ENCODE measurements at regions not wholly inside any gene's neighbourhood (a gene's known extent, or its start where the extent isn't known, plus 50 kb on each side); places are given as distances from the start of the nearest gene placed in this dataset.
"Not testable (repeated sequence)": the region's sequence is repeated elsewhere in the genome, so short reads cannot be mapped to it uniquely, and the experiment has no call there.

DNA sequence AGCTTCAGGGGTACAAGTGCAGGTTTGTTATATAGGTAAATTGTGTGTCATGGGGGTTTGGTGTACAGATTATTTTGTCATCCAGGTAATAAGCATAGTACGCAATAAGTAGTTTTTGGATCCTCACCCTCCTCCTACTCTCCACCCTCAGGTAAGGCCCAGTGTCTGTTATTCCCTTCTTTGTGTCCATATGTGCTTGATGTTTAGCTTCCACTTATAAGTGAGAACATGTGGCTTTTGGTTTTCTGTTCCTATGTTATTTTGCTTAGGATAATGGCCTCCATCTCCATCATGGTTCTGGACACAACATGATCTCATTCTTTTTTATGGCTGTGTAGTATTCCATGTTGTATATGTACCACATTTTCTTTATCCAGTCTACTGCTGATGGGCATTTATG, 298.4 kb downstream of the LIG4 start:
- not testable (repeated sequence) for DNase-seq (ENCODE audit: low read depth)

DNA sequence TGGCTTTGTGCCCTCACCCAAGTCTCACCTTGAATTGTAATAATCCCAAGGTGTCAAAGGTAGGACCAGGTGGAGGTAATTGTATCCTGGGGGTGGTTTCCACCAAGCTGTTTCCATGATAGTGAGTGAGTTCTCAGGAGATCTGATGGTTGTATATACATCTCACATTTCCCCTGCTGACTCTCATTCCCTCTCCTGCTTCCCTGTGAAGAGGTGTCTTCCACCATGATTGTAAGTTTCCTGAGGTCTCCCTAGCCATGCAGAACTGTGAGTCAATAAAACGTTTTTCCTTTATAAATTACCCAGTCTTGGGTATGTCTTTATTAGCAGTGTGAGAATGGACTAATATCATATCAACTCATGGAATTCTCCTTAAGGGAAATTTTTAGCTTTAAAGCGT, 302.6 kb downstream of the LIG4 start:
- no peak for DNase-seq (ENCODE audit: low read depth)

DNA sequence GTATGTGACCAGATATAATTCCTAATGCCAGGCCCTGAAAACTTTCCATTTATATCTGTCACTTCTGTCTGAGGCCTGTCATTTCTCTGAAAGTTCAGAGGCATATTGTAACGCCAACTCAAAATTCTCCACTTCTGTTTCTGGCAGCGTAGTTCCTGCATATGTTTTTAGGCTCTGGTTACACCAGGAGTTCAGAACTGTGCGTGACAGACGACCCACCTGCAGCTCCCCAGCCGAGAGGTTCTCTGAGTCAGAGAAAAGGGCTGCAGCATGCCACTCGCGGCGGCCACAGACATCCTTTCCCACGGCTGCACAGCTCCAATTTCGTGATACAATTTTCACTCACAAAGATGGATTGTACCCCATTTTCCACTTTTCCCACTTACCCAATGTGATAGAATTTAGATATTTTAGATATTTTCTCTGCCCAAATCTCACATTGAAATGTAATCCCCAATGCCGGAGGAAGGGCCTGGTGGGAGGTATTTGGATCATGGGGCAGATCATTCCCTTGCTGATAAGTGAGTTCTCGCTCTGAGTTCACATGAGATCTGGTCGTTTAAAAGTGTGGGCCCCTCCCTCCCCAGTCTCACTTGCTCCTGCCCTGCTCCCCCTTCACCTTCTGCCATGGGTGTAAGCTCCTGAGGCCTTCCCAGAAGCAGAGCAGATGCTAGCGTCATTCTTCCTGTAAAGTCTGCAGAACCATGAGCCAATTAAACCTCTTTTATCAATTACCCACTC, 308.1 kb downstream of the LIG4 start:
- no peak for DNase-seq (ENCODE audit: low read depth)

DNA sequence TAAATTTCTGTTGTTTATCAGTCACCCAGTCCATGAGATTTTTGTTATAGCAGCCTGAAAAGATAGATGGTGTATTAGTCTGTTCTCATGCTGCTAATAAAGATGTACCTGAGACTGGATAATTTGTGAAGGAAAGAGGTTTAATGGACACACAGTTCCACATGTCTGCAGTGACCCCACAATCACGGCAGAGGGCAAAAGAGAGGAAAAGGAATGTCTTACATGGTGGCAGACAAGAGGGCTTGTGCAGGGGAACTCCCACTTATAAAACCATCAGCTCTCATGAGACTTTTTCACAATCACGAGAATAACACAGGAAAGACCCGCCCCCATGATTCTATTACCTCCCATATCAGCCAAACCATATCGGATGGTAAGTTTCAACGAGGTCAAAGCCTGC, 309.2 kb downstream of the LIG4 start:
- DNase-seq (ENCODE audit: low read depth): no peak

DNA sequence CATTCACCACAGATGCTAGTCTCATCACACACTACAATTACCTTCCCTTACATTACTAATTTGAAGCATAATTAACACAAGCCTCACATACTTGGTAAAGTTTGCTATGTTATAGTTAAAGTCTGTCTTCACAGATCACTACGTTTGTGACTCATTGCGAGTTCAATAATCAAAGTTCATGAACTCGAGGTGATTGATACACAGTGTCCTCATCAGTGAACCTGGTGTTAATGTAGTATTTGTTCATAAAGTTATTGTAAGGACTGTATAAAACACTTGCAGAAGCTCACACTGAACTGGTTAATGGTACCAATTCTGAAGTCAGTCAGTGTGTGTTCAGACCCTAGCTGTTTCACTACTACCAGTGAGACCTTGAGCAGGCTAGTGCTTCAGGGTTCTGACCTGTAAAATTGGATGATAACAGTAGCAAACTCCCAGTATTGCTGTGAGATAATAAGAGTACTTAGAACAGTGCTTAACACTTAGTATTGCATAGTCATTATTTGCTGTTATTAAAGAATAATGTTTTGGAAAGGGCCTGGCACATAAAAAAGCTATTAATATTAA, 313.3 kb downstream of the LIG4 start:
- DNase-seq (ENCODE audit: low read depth): no peak

DNA sequence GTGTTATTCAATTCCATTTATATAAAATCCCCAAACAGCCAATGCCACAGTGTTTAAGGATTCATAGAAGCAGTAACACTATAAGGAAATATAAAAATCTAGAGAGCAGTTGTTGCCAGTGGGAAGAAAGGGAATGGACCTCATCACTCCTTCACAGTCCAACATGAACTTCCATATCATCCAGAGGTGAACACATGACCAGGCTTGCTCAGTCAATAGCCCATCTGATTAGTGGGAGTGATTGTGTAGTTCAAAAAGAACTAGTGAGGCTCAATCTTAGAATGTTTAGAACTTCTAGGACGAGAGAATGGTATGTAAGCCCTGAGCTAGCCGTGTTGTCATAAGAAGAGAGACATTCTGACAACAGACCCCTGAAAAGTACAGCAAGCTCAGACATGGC, 314.1 kb downstream of the LIG4 start:
- no peak for DNase-seq (ENCODE audit: low read depth)

DNA sequence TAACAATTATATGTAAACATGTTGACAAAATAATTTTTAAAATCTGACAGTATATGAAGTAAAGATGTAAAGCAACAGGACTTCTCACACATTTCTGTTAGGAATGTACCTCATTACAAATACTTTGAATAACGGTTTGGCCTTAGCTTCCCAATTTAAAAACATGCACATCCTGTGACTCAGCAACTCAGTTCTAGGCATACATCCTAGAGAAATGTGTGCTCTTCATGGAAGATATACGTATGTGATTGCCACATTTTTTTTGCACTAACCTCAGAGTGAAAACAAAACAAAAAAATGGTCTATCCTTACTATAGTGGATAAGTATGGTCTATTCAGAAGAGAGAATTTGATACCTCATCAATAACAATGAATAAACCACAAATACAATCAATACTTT, 314.6 kb downstream of the LIG4 start:
- DNase-seq (ENCODE audit: low read depth): no peak

DNA sequence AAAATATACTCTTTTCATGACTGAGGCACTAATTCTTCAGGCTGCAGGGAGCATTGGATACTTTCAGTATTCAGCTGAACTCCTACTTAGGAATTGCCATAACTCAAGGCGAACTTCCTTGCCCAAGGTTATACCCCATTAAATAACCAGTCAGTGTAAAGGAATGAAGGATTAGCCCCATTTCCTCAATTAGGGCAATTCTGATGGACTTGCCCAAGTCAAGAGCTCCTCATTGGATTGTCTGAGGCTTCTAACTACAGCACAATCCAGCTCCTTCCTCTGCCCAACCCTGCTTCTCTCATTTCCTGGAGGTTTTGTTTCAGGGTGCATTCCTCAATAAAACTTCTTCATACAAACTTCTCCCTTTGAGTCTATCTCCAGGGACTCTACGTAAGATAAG, 329.2 kb downstream of the LIG4 start:
- DNase-seq (ENCODE audit: low read depth): no peak

DNA sequence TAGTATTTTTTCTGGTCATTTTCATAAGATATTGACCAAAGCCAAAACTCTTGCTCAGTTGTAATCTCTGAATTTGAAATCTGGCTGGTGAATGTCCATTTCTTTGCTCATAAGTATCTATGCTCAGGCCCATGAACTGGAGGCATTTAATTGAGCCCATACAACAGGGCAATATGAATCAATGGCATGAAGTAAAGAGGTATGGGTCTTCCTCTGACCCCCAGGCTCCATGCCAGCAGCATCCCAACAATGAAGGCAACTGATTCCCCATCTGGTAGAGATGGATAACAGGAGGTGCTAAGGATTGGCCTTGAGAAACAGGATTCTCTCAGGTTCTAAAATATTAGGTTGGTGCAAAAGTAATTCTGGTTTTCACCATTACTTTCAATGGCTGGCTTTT, 330.8 kb downstream of the LIG4 start:
- no peak for DNase-seq (ENCODE audit: low read depth)

DNA sequence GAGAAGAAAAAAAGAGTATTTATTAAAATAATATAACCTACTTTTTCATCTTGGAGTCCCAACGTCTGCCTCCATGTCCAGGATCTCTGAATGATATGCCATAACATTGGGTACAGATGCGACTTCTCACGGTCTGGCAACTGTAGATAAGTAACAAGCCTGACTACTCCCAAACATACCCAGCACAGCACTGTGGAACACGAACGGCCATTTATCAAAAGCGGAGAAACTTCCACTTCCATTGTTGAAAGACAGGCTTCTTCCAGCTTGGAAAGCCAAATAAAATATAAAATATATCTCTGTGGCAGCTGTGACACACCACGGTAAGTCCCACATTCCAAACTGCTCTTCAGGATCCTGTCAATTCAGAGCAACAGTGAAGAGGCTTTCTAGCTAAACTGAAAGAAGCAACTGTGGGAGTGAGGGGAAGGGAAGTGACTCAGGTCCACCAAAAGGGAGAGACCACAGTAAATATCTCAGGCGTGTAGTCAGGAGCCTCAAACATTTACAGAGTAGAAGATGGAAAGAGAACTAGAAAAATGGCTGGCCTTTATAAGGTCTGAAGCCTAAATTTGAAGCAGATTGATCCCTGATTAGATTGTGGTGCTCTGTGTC, 331.7 kb downstream of the LIG4 start:
- DNase-seq (ENCODE audit: low read depth): no peak

DNA sequence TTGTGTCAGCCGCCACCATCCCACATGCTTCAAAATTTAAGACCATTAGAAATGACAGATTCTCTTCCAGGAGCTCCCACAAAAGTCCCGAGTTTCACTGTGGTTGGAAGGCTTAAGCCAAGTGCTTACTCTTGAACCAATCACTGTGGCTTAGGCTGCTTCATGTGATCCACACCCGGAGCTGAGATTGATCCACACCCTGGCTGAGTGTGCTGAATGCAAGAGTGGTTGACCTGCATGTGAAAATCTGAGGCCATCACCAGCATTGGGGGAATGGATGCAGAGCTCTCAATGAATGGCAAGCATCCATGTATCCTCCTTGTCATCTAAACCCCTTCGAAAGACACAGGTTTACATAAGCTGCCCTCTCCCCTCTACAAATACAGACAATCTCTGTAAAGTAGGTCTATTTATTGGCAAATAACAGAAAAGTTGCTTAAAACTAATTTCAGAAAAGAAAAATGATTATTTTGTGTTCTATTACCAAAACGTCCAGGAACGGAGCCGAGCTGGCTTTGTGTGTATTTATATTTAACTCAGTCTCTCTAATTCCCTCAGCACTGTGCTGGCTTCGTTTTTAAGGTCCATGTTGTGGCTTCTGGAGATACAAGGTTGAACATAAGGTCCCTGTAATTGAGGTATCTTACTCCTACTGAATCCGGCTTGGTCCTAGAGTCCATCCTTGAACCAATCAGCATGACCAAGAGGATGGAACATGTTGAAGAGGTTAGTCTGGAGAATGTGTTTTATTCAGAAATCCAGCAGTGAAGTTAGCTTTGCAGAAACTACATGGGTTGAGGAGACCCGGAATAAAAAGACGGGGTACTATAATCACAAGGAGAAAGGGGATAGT, 332.4 kb downstream of the LIG4 start:
- DNase-seq (ENCODE audit: low read depth): no peak

DNA sequence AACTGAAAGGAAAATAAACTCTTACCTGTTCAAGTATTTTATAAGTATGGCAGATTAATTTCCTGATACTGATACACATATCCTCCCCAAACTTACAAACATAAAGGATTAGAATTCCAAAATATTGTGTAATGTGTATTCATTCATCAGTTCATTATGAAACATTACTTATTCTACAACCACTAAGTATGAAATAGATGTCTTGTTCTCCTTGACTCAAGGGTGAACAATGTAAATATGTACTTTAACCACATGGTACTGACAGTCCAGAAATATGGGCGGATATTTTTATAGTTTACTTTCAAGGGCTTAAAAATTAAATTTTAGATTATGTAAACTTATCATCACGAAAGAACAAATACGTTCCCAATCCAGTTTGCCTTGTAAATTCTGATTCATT, 334.0 kb downstream of the LIG4 start:
- no peak for DNase-seq (ENCODE audit: low read depth)

DNA sequence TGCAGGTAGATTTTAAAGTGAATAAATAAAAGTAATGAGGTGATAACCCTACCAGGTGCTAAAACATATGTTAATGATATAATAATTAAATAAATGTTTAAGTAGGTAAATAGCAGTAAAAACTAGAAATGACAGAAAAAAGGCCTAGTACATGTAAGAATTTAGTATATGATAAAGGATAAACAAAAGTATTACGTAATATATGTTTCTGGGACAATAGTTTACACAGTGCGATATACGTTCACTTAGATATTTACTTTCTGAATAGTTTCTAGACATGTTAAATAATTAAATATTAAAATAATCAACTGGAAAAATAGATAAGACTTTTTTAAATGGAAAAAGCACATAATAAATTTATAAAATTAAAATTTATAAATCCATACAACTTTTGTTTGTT, 340.9 kb downstream of the LIG4 start:
- no peak for DNase-seq (ENCODE audit: low read depth)

DNA sequence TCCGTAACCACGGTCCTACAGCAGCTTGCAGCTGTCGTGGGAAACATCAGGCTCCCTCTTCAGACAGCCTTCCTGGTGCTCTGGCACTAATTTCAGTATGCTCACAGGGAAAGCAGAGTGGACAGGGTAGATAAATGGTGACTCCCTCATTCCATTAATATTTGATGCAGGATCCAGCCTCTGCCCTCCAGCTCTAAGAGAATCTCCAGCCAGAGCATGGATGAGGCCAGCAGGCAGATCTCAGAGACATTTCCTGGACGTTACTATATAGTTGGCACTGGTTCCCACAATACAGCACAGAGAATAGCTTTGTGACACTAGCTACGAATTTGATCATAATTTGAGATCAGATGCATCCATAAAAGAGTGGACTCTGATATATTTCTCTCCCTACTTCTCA, 341.4 kb downstream of the LIG4 start:
- no peak for DNase-seq (ENCODE audit: low read depth)

DNA sequence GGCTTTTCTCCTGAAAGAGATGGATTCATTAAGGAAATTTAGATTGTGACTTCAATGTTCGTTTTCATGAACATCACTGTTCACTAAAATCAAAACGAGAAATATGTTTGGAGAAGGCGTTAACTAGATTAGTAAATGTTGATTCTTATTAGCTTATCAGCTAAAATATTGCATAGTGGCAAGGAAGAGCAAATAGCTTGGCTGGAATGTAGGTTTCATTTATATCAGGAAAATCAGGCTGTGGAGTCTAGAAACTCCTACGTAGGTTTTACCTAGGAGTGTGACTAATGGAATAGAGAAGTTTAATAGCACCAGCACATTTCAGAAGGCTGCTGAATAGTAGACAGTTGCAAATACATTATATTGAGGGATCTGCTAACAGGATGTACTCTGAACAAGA, 344.9 kb downstream of the LIG4 start:
- no peak for DNase-seq (ENCODE audit: low read depth)

DNA sequence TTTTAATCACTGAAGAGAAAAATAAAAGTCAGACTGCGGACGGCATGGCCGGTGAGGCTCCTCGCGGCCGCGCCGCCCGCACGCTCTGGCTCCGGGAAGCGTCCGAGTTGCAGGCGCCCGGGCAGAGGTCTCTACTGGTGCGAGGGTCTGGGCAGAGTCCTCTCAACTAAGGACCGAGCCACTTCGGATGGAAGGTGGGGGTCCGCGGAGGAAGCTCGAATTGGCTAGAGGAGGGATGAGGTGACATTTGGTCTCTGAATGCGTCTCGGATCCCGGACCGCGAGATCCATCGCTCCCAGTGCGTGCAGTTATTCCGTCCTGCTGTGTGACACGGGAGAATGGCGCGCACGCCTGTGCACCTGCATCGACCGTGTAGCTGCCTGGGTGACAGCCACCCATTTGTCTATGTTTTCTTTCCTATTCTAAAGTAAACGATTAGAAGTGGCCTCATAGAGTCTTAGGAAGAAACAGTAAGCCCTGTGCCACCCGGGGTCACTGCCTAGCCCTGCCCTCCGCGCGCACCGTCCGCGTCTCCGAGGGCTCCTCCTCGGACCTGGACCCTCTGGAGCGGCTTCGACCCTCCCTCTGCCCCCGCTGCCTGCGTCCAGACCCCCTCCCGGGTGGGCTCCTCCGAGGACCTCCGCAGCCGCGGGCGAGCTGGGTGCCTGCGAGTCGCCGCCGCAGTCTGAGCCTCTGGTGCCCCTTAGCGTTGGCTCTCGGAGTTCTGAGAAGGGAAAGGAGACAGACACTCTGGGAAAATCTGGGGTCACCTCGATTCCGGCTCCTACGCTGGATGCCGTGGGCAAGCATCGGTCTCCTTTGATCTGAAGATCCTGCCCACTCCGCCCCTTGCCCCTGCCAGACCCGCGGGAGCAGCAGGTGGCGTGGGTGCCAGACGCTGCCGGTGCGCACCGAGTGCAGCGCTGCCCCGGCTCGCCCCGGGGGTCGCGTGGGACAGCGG, 347.4 kb downstream of the LIG4 start:
- DNase-seq (ENCODE audit: low read depth): no peak

DNA sequence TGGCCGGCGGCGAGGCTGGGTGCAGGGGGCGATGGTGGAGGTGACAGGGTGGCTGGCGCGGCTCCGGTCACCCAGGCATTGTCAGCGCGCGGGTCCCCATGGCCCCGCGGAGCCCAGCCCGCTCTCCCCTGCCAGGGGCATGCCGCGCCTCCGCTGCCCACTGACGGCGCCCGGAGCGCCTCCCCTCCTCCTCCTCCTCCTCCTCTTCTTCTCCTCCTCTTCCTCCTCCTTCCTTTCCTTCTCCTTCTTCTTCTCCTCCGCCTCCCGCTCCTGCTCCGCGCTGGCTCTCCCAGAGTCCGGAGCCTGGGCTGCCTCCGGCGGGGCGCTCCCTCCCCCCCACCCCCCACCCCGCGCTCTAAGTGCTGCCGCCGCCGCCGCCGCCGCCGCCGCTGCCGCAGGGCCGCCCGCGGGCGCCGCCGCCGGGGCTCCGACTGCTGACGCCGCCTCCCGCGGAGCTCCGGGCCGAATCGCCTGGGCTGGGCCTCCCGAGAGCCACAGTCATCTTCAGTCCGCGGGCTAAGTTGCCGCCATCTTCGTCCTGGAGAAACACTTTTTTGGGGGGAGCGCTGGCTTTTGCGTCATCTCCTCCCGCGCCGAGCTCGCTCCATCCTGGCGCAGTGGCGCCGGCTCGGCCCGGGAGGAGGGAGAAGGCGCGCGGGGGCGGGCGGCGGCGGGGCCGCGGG, 348.3 kb downstream of the LIG4 start:
- no peak for DNase-seq (ENCODE audit: low read depth)

DNA sequence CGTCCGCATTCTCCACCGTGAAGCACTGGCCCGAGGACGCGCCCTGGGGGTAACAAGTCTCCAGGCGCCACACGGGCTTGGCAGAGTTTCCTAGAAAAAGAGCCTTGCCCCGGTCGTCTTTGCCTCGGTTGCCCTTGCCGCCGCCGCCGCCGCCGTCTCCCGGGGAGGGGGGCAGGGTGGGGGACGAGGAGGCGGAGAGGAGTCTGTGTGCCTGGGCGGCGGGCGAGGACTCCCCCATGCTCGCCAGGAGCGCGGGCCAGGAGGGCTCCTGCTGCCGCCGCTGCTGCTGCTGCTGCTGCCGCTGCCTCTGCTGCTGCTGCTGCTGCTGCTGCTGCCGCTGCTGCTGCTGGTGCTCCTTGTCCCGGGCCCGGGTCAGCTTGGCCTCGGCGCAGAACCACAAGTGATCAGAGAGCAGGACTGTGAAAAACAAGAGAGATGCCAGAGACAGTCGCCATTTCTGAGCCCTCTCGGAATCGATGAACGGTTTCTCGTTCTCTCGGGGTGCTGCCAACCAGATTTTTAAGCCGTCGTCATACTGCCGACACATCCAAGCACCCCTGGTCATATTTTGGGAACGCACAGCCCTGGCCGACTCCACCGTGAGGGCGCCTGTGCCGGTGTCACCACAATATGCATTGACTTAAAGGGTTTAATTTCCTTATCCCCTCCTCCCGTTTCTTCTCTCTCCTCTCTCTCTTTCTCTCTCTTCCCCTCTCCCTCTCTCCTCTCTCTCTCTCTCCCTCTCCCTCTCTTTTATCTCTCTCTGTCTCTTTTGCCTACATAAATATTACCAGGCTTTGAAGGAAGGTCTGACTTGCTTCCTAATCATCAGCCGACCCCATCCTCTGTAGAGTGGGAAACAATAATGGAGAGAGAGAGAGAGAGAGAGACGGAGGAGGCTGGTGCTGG, 349.1 kb downstream of the LIG4 start:
- no peak for DNase-seq (ENCODE audit: low read depth)

DNA sequence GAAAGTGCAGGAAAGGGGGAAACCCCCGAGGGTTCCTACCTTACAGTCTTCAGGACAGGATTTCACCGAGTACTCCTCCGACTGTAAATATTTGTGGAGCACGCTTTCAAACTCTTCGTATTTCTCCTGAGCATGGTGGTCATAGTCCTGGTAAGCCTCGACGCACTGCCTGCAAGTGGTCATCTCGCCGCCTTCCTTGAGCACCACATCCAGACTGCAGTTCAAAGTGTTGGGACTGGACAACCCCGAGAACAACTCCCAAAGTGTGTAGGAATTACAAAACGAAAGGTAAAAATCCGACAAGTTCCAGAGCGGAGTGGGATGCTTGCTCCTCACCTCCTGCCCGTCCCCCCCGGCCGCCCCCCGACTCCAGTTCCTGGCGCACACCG, 349.7 kb downstream of the LIG4 start:
- DNase-seq (ENCODE audit: low read depth): no peak

DNA sequence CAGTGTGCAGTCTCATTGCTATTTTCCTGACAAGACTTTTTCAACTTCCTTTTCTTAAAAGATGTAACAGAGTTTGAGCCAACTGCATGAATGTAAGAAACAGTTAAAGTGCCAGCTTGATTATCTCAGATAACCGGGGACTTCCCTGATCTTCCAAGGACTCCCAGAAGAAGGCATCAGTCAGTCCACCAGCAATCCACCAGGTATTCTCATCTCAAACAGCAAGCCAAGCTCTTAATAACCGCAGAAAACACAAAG, 350.1 kb downstream of the LIG4 start:
- no peak for DNase-seq (ENCODE audit: low read depth)

All from activated T-helper 9 cell treated with anti-CD3 and anti-CD28 coated beads, Interleukin-2, amount 50 U/mL, for 16 hours (primary cell).